ENCODE measurements at regions not wholly inside any gene's neighbourhood (a gene's known extent, or its start where the extent isn't known, plus 50 kb on each side); places are given as distances from the start of the nearest gene placed in this dataset.

GRCh38 chr6:49342410-49342809, 120.6 kb downstream of the MMUT start:
- TF ChIP-seq TOX (CRISPR knock-in tag; IDR thresholded peaks at IDR 0.05; ENCODE audit: borderline replicate concordance) (no peak), ZNF8 (CRISPR knock-in tag; IDR thresholded peaks at IDR 0.05) (no peak), TCF4 (CRISPR knock-in tag; IDR thresholded peaks at IDR 0.05; ENCODE audit: borderline replicate concordance) (no peak), ZNF70 (CRISPR knock-in tag; IDR thresholded peaks at IDR 0.05) (no peak), RARB (CRISPR knock-in tag; IDR thresholded peaks at IDR 0.05) (no peak), CREB5 (CRISPR knock-in tag; IDR thresholded peaks at IDR 0.05; ENCODE audit: low read depth) (no peak), ZFP3 (CRISPR knock-in tag; IDR thresholded peaks at IDR 0.05) (no peak), ZC3H10 (CRISPR knock-in tag; IDR thresholded peaks at IDR 0.05) (no peak), GLIS3 (CRISPR knock-in tag; IDR thresholded peaks at IDR 0.05) (no peak), TSHZ2 (CRISPR knock-in tag; IDR thresholded peaks at IDR 0.05) (no peak), PPARA (CRISPR knock-in tag; IDR thresholded peaks at IDR 0.05; ENCODE audit: borderline replicate concordance) (no peak), ZFP30 (CRISPR knock-in tag; IDR thresholded peaks at IDR 0.05) (no peak), ESRRG (CRISPR knock-in tag; IDR thresholded peaks at IDR 0.05) (no peak), ZNF565 (CRISPR knock-in tag; conservative IDR thresholded peaks at IDR 0.05; ENCODE audit: low read depth) (no peak), ISL1 (CRISPR knock-in tag; IDR thresholded peaks at IDR 0.05) (no peak), ARNTL (CRISPR knock-in tag; IDR thresholded peaks at IDR 0.05; ENCODE audit: borderline replicate concordance, low read depth) (no peak)
- TF ChIP-seq, protein P1, sequence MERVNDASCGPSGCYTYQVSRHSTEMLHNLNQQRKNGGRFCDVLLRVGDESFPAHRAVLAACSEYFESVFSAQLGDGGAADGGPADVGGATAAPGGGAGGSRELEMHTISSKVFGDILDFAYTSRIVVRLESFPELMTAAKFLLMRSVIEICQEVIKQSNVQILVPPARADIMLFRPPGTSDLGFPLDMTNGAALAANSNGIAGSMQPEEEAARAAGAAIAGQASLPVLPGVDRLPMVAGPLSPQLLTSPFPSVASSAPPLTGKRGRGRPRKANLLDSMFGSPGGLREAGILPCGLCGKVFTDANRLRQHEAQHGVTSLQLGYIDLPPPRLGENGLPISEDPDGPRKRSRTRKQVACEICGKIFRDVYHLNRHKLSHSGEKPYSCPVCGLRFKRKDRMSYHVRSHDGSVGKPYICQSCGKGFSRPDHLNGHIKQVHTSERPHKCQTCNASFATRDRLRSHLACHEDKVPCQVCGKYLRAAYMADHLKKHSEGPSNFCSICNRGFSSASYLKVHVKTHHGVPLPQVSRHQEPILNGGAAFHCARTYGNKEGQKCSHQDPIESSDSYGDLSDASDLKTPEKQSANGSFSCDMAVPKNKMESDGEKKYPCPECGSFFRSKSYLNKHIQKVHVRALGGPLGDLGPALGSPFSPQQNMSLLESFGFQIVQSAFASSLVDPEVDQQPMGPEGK (CRISPR knock-in tag; IDR thresholded peaks at IDR 0.05; ENCODE audit: borderline replicate concordance) = no peak
- TF ChIP-seq, protein P2, sequence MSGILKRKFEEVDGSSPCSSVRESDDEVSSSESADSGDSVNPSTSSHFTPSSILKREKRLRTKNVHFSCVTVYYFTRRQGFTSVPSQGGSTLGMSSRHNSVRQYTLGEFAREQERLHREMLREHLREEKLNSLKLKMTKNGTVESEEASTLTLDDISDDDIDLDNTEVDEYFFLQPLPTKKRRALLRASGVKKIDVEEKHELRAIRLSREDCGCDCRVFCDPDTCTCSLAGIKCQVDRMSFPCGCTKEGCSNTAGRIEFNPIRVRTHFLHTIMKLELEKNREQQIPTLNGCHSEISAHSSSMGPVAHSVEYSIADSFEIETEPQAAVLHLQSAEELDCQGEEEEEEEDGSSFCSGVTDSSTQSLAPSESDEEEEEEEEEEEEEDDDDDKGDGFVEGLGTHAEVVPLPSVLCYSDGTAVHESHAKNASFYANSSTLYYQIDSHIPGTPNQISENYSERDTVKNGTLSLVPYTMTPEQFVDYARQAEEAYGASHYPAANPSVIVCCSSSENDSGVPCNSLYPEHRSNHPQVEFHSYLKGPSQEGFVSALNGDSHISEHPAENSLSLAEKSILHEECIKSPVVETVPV (CRISPR knock-in tag; IDR thresholded peaks at IDR 0.05) = no peak
- ATAC-seq = no peak

- TF ChIP-seq OSR1 (CRISPR knock-in tag; IDR thresholded peaks at IDR 0.05) (no peak), SNAI2 (CRISPR knock-in tag; IDR thresholded peaks at IDR 0.05) (no peak), GLIS3 (CRISPR knock-in tag; IDR thresholded peaks at IDR 0.05) (no peak), ZNF8 (CRISPR knock-in tag; IDR thresholded peaks at IDR 0.05) (no peak), TSHZ2 (CRISPR knock-in tag; IDR thresholded peaks at IDR 0.05) (no peak), ZFP3 (CRISPR knock-in tag; IDR thresholded peaks at IDR 0.05) (no peak), CSDC2 (CRISPR knock-in tag; IDR thresholded peaks at IDR 0.05) (no peak), PPARA (CRISPR knock-in tag; IDR thresholded peaks at IDR 0.05; ENCODE audit: borderline replicate concordance) (no peak), CREB5 (CRISPR knock-in tag; IDR thresholded peaks at IDR 0.05; ENCODE audit: low read depth) (no peak), BACH2 (CRISPR knock-in tag; IDR thresholded peaks at IDR 0.05; ENCODE audit: borderline replicate concordance) (no peak)
- ATAC-seq = no peak
Observed at GRCh38 chr6:49341869-49342268, 121.2 kb downstream of the MMUT start.

All from SK-N-SH treated with all-trans-retinoic acid at 6 μM for 48 hours (cell line).